IPS DF 6.9 (cell line): ENCODE measurements at regions not wholly inside any gene's neighbourhood (a gene's known extent, or its start where the extent isn't known, plus 50 kb on each side); places are given as distances from the start of the nearest gene placed in this dataset.
"Not testable (repeated sequence)": the region's sequence is repeated elsewhere in the genome, so short reads cannot be mapped to it uniquely, and the experiment has no call there.

ENCODE experiments used
- DNase-seq: peaks from one replicate; pipeline ENCODE4 v3.0.0-alpha.2; 2013; ENCODE audit warnings: low read depth, low spot score
- H3K27ac ChIP-seq: one replicate; pipeline ENCODE4 v1.5.1; 2013; ENCODE audit warnings: low read length, control low read depth
- H3K27me3 ChIP-seq: 2 replicates; pipeline ENCODE4 v1.6.1; 2013; ENCODE audit warnings: mild to moderate bottlenecking, low read length; ENCODE audit not compliant: control insufficient read depth, insufficient read depth
- H3K36me3 ChIP-seq: 2 replicates; pipeline ENCODE4 v1.6.1; 2013; ENCODE audit warnings: low read length; ENCODE audit not compliant: control insufficient read depth, insufficient read depth
- H3K4me1 ChIP-seq: 2 replicates; pipeline ENCODE4 v1.6.1; 2013; ENCODE audit warnings: low read length; ENCODE audit not compliant: control insufficient read depth, insufficient read depth
- H3K4me3 ChIP-seq: 2 replicates; pipeline ENCODE4 v1.5.1; 2013; ENCODE audit warnings: mild to moderate bottlenecking, low read length
- H3K9me3 ChIP-seq: 2 replicates; pipeline ENCODE4 v1.6.1; 2013; ENCODE audit warnings: low read length, inconsistent platforms; ENCODE audit not compliant: control insufficient read depth, insufficient read depth
- WGBS: extraction: QIAGEN DNeasy Blood & Tissue Kit; methylation state at CpG from one replicate; pipeline ENCODE4 v1.1.7; 2013; ENCODE audit warnings: mixed read lengths, missing lambda C conversion rate; ENCODE audit not compliant: insufficient read length, insufficient coverage; 5-methylcytosine and 5-hydroxymethylcytosine counted together

GRCh38 chr17:30677550-30678249, 146.8 kb downstream of the CRLF3 start:
- no peak overlapping the region for H3K4me3 ChIP-seq
- H3K4me1 ChIP-seq = no peaks in the 10 kb centered on the region
- no peak for DNase-seq
- H3K27me3 ChIP-seq = no peaks in the 10 kb centered on the region
- no peaks in the 10 kb centered on the region for H3K9me3 ChIP-seq
- H3K36me3 ChIP-seq = no peaks in the 10 kb centered on the region
- H3K27ac ChIP-seq = no peak overlapping the region
- WGBS = no CpG with 5 or more reads among the region's 4 CpGs

DNA sequence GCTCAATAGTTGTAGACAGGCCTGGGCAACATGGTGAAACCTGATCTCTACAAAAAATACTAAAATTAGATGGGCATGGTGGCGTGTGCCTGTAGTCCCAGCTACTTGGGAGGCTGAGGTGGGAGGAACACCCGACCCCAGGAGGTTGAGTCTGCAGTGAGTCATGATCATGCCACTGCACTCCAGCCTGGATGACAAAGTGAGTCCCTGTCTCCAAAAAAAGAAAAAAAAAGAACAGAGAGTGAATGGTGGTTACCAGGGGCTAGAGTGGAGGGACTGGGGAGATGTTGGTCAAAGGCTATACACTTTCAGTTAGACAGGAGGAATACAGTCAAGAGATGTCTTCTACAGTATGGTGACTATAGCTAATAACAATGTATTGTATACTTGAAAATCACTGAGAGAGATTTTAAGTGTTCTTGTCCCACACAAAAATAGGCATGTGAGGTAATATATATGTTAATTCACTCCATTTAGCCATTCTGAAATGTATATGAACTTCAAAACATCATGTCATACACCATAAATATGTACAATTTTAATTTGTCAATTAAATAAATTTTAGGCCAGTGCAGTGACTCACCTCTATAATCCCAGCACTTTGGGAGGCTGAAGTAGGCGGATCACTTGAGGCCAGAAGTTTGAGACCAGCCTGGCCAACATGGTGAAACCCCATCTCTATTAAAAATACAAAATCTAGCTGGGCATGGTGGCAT, 148.6 kb downstream of the CRLF3 start:
- H3K27ac ChIP-seq, H3K4me1 ChIP-seq, DNase-seq, H3K36me3 ChIP-seq, H3K9me3 ChIP-seq, H3K4me3 ChIP-seq, H3K27me3 ChIP-seq: not testable (repeated sequence)
- WGBS = no CpG with 5 or more reads among the region's 3 CpGs

GRCh38 chr17:30669217-30669649, 155.3 kb downstream of the CRLF3 start:
- H3K4me3 ChIP-seq, H3K4me1 ChIP-seq, H3K27me3 ChIP-seq, DNase-seq, H3K9me3 ChIP-seq, H3K36me3 ChIP-seq, H3K27ac ChIP-seq: not testable (repeated sequence)
- WGBS = no CpG with 5 or more reads among the region's 9 CpGs

- H3K4me3 ChIP-seq, H3K27me3 ChIP-seq, H3K4me1 ChIP-seq, H3K27ac ChIP-seq, H3K36me3 ChIP-seq, H3K9me3 ChIP-seq, DNase-seq: not testable (repeated sequence)
- no CpG with 5 or more reads among the region's 31 CpGs for WGBS
Measured at GRCh38 chr17:30668360-30669181, 155.9 kb downstream of the CRLF3 start.

DNA sequence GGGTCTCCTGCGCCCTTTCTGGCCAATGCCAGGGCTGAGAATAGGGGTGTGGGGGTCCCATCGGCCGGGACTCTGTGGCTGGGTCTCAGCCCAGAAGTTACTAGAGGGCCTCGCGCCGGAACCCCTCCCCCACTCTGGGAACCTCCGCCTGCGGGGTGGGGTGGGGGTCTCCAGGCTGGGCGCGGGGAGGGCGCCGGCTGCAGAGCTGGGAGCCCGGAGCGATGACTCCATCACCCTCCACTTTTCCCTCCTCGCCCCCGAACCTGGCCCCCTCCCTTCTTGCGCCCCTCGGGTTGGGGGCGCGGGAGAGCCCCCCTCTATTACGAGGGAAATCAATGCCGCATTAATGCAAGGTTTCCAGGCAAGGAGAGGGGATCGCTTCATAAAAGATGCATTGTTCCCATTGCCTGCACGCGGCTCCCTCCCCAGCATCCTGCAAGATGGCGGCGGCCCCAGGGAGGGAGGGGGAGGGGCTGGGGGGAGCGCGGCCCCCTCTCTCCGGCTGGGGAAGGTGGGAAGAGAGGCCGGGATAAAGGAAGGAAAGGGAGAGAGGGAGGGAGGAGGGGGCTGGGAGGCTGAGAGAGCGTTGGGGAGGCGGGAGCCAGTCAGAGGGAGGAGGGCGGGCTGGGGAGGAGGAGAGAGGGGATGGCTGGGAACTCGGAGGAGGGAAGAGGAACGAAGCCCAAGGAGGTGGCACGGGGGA, 156.7 kb downstream of the CRLF3 start:
- DNase-seq, H3K9me3 ChIP-seq, H3K36me3 ChIP-seq, H3K27me3 ChIP-seq, H3K27ac ChIP-seq, H3K4me1 ChIP-seq: not testable (repeated sequence)
- H3K4me3 ChIP-seq = peak overlapping the region; percentile 64; the same call in 1 of the 2 replicates
- no CpG with 5 or more reads among the region's 37 CpGs for WGBS

DNA sequence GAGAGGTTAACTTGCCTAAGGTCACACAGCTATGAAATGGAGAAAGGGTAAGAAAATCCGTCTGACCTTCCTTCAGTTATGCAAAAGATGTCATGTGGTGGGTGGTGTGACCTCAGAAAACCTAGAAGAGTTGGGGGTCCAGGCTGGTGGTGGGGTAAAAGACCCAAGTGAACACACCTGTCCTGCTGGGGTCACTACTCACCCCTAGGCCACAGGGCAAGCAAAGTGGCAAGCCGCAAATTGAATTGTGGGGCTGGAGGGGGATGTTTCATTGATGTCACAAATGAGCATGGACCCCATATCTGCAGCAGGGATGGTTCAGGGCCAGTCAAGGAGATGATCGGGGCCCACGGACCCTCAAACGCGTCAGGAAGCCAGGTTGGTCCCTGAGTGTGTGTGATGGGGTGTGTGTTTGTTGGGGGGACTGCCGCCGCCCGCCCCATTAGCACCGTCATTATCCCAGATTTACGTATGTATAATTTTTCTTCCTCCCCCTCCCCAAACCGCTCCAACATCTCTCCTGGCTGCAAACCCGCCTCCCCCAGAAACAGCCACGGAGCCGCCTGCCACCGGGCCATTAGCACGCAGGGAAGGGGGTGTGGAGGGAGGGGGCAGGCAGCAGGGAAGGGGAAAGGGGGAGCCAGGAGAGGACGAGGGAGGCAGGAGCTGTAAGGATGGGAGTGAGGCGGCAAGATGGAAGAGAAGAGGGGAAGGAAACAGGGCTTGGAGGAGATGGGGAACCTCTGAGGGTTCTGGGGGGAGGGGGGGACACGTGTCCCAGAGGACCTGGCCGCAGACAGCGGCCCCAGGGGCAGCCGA, 157.4 kb downstream of the CRLF3 start:
- H3K27ac ChIP-seq, H3K9me3 ChIP-seq, H3K36me3 ChIP-seq, H3K4me1 ChIP-seq, DNase-seq, H3K27me3 ChIP-seq: not testable (repeated sequence)
- H3K4me3 ChIP-seq = peak overlapping the region; percentile 53; the same call in 1 of the 2 replicates
- WGBS = no CpG with 5 or more reads among the region's 23 CpGs

DNA sequence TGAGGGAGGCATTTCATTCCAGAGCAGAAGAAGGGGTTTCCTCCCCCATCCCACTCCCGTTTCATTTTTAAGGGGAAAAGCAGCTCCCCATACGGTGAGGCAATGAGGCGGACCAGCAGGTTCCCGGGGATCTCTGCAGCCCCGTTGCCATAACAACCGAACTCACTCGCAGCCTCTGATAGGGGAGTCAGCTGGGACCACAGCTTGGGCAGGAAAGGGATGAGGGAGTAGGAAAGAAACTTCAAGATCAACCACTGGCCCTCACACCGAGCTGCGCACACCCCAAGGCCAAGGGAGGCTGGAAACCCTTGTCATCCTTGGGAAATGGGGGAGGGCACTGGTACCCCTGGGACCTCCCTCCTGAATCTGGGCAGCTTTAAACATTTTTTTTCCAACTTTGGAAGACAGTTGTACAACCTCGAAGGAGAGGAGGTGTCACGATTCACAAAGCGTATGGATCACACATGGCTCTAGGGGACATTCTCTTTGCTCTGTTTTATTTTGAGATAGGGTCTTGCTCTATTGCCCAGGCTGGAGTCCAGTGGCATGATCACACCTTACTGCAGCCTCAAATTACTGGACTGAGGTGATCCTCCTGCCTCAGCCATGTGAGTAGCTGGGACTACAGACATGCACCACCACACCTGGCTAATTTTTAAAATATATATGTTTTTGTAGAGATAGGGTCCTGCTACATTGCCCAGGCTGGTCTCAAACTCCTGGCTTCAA, 160.6 kb downstream of the CRLF3 start:
- not testable (repeated sequence) for H3K9me3 ChIP-seq, H3K36me3 ChIP-seq, H3K27ac ChIP-seq, H3K27me3 ChIP-seq, DNase-seq, H3K4me1 ChIP-seq, H3K4me3 ChIP-seq
- no CpG with 5 or more reads among the region's 12 CpGs for WGBS

GRCh38 chr17:30657148-30657547, 167.3 kb downstream of the CRLF3 start:
- H3K36me3 ChIP-seq, H3K4me1 ChIP-seq, H3K9me3 ChIP-seq, H3K27me3 ChIP-seq, H3K27ac ChIP-seq, DNase-seq, H3K4me3 ChIP-seq: not testable (repeated sequence)
- WGBS = no CpG with 5 or more reads among the region's 4 CpGs

- no CpG with 5 or more reads among the region's 1 CpG for WGBS
- not testable (repeated sequence) for H3K27ac ChIP-seq, DNase-seq, H3K36me3 ChIP-seq, H3K4me1 ChIP-seq, H3K27me3 ChIP-seq, H3K4me3 ChIP-seq, H3K9me3 ChIP-seq
Measured at GRCh38 chr17:30653038-30653437, 171.5 kb downstream of the CRLF3 start.
